ENCODE measurements at regions not wholly inside any gene's neighbourhood (a gene's known extent, or its start where the extent isn't known, plus 50 kb on each side); places are given as distances from the start of the nearest gene placed in this dataset.

GRCh38 chr15:38150794-38151193 is 101.8 kb upstream of the SPRED1 start:
- H3K4me3 ChIP-seq (ENCODE audit: low read length): no peak overlapping the region
- DNase-seq (ENCODE audit: low read depth, low spot score): no peak

- DNase-seq (ENCODE audit: low read depth, low spot score): no peak
- no peak overlapping the region for H3K4me3 ChIP-seq (ENCODE audit: low read length)
Measured at GRCh38 chr15:38153781-38154180, 98.9 kb upstream of the SPRED1 start.

GRCh38 chr15:38154255-38154654 is 98.4 kb upstream of the SPRED1 start:
- H3K4me3 ChIP-seq (ENCODE audit: low read length): no peak overlapping the region
- DNase-seq (ENCODE audit: low read depth, low spot score): no peak

- H3K4me3 ChIP-seq (ENCODE audit: low read length): no peak overlapping the region
- DNase-seq (ENCODE audit: low read depth, low spot score): no peak
Measured at GRCh38 chr15:38154837-38155236, 97.8 kb upstream of the SPRED1 start.

- H3K4me3 ChIP-seq (ENCODE audit: low read length): no peak overlapping the region
Measured at GRCh38 chr15:38163658-38164057, 89.0 kb upstream of the SPRED1 start.

GRCh38 chr15:38164061-38164460 is 88.6 kb upstream of the SPRED1 start:
- H3K4me3 ChIP-seq (ENCODE audit: low read length): no peak overlapping the region
- no peak for DNase-seq (ENCODE audit: low read depth, low spot score)

More at GRCh38 chr15:38163658-38164057, 89.0 kb upstream of the SPRED1 start:
- no peak for DNase-seq (ENCODE audit: low read depth, low spot score)

- DNase-seq (ENCODE audit: low read depth, low spot score): no peak
- no peak overlapping the region for H3K4me3 ChIP-seq (ENCODE audit: low read length)
Measured at GRCh38 chr15:38164507-38164906, 88.1 kb upstream of the SPRED1 start.

GRCh38 chr15:38168467-38169070 is 84.1 kb upstream of the SPRED1 start:
- H3K4me3 ChIP-seq (ENCODE audit: low read length): no peak overlapping the region
- DNase-seq (ENCODE audit: low read depth, low spot score): no peak

GRCh38 chr15:38171973-38172372 is 80.7 kb upstream of the SPRED1 start:
- H3K4me3 ChIP-seq (ENCODE audit: low read length): no peak overlapping the region
- no peak for DNase-seq (ENCODE audit: low read depth, low spot score)

GRCh38 chr15:38174691-38175090 is 77.9 kb upstream of the SPRED1 start:
- no peak overlapping the region for H3K4me3 ChIP-seq (ENCODE audit: low read length)
- DNase-seq (ENCODE audit: low read depth, low spot score): no peak

GRCh38 chr15:38176155-38176554 is 76.5 kb upstream of the SPRED1 start:
- DNase-seq (ENCODE audit: low read depth, low spot score): no peak
- no peak overlapping the region for H3K4me3 ChIP-seq (ENCODE audit: low read length)

GRCh38 chr15:38176691-38177090 is 75.9 kb upstream of the SPRED1 start:
- H3K4me3 ChIP-seq (ENCODE audit: low read length): no peak overlapping the region
- DNase-seq (ENCODE audit: low read depth, low spot score): no peak

GRCh38 chr15:38182900-38183299 is 69.7 kb upstream of the SPRED1 start:
- no peak for DNase-seq (ENCODE audit: low read depth, low spot score)
- H3K4me3 ChIP-seq (ENCODE audit: low read length): no peak overlapping the region

- H3K4me3 ChIP-seq (ENCODE audit: low read length): no peak overlapping the region
- DNase-seq (ENCODE audit: low read depth, low spot score): no peak
Measured at GRCh38 chr15:38186507-38186906, 66.1 kb upstream of the SPRED1 start.

GRCh38 chr15:38187630-38188313 is 64.9 kb upstream of the SPRED1 start:
- DNase-seq (ENCODE audit: low read depth, low spot score): no peak
- no peak overlapping the region for H3K4me3 ChIP-seq (ENCODE audit: low read length)

- H3K4me3 ChIP-seq (ENCODE audit: low read length): no peak overlapping the region
Measured at GRCh38 chr15:38189671-38190295, 62.9 kb upstream of the SPRED1 start.

GRCh38 chr15:38190501-38190900 is 62.1 kb upstream of the SPRED1 start:
- DNase-seq (ENCODE audit: low read depth, low spot score): no peak
- H3K4me3 ChIP-seq (ENCODE audit: low read length): no peak overlapping the region

More at GRCh38 chr15:38189671-38190295, 62.9 kb upstream of the SPRED1 start:
- no peak for DNase-seq (ENCODE audit: low read depth, low spot score)

- no peak overlapping the region for H3K4me3 ChIP-seq (ENCODE audit: low read length)
- DNase-seq (ENCODE audit: low read depth, low spot score): no peak
Measured at GRCh38 chr15:38192496-38192895, 60.1 kb upstream of the SPRED1 start.

- no peak overlapping the region for H3K4me3 ChIP-seq (ENCODE audit: low read length)
- no peak for DNase-seq (ENCODE audit: low read depth, low spot score)
Measured at GRCh38 chr15:38193496-38193895, 59.1 kb upstream of the SPRED1 start.

- no peak for DNase-seq (ENCODE audit: low read depth, low spot score)
- no peak overlapping the region for H3K4me3 ChIP-seq (ENCODE audit: low read length)
Measured at GRCh38 chr15:38195191-38195901, 57.3 kb upstream of the SPRED1 start.

Data from Jurkat, Clone E6-1 (cell line).